Hepatic stellate cell (primary cell): ENCODE measurements at regions not wholly inside any gene's neighbourhood (a gene's known extent, or its start where the extent isn't known, plus 50 kb on each side); places are given as distances from the start of the nearest gene placed in this dataset.
"Not testable (repeated sequence)": the region's sequence is repeated elsewhere in the genome, so short reads cannot be mapped to it uniquely, and the experiment has no call there.

Source experiments
- DNase-seq: peaks from one replicate; pipeline ENCODE4 v3.0.0; 2011; ENCODE audit warnings: low spot score

GRCh38 chr16:58963479-58963878 is 229.4 kb upstream of the GOT2 start:
- no peak for DNase-seq

GRCh38 chr16:58962811-58963210 is 228.7 kb upstream of the GOT2 start:
- no peak for DNase-seq

GRCh38 chr16:58960484-58960883 is 226.4 kb upstream of the GOT2 start:
- no peak for DNase-seq

GRCh38 chr16:58960034-58960433 is 225.9 kb upstream of the GOT2 start:
- no peak for DNase-seq

DNA sequence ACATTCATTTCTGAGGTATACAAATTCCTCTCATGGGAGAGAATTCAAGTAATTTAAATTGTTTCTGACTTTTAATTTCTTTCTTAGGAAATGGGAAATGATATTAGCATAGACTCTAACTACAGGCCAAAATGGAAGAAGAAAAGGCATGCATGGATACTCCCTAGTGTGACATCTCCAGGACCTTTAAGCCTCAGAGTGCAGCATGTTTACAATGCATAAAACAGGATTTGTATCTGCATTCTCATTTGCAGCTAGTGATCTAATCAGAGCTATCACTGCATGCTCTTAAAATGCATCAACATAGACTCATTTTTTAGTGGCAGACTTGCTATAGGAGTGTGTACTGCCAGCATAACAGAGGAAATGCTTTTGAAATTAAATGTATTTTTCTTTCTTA is 224.6 kb upstream of the GOT2 start:
- no peak for DNase-seq

- DNase-seq, result no peak
These were observed 214.1 kb upstream of the GOT2 start for GRCh38 chr16:58948244-58948643.

DNA sequence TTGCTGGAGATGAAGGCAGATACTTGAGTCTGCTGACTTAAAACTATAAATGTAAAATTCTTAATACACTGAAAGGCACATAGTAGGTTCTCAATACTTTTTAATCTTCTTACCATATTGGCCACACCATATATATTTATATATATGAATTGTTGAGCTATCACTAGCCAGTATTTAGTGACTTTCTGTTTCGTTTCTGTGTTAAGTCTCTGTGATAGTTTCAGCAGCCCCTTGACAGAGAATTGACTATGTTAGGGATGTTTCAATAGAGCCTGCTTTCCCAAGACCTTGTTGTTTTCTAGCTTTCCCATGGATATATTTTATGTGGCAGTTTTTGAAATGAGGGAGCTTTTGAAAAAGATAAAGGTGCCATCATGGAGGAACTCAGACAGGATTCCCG is 206.5 kb upstream of the GOT2 start:
- DNase-seq, result no peak

GRCh38 chr16:58938811-58939210 is 204.7 kb upstream of the GOT2 start:
- no peak for DNase-seq

- DNase-seq, result no peak
These were observed 203.5 kb upstream of the GOT2 start for GRCh38 chr16:58937661-58938060.

DNA sequence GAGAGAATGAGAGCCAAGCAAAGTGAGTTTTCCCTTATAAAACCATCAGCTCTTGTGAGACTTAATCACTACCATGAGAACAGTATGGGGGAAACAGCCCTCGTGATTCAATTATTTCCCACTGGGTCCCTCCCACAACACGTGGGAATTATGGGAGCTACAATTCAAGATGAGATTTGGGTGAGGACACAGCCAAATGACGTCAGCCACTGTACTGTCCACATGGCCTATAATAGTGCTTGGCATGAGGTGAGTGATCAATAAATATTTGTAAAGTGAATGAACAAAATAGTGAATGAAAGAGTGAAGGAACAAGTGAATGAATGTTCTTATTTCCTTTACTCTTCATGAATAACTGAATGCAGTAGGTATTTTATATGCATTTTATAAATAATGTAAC is 199.1 kb upstream of the GOT2 start:
- DNase-seq, result no peak

DNA sequence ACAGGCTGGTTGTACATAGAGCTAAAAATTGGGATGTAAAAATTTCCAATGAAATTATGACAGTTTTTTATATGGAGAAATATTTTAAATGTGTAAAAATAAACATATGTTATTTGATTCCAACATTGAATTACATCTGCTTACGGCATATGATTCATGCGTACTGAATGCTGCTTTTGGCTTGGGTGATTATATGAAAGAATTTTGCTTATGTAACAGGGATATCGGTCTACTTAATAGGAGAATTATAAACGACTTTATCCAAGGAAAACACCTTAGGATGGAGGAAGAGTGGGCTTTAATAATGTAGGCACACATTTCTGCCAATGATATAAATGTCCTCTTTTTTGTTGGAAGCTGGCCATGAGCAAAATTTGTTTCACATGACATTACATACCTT is 197.3 kb upstream of the GOT2 start:
- no peak for DNase-seq

- no peak for DNase-seq
These were observed 189.0 kb upstream of the GOT2 start for GRCh38 chr16:58923094-58923493.

GRCh38 chr16:58913456-58913855 is 179.3 kb upstream of the GOT2 start:
- no peak for DNase-seq

DNA sequence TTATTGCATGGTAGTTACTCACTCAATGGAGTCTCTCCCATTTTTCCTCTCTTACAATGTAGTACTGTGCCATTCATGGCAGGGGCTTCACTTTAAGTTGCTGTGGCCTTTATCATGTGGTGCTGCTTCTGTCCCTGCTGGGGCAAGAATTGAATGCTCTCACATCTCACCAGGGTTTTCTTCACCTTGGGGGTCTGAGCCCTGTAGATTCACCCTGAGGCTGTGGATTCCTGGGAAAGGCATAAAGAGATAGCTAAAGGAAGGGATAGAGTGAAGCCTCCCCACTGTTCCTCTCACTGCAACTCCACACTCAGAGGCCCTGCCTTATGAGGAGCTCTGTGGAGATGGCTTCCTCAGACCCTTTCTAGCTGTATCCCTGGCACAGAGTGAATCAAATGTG is 178.5 kb upstream of the GOT2 start:
- DNase-seq, result no peak

DNA sequence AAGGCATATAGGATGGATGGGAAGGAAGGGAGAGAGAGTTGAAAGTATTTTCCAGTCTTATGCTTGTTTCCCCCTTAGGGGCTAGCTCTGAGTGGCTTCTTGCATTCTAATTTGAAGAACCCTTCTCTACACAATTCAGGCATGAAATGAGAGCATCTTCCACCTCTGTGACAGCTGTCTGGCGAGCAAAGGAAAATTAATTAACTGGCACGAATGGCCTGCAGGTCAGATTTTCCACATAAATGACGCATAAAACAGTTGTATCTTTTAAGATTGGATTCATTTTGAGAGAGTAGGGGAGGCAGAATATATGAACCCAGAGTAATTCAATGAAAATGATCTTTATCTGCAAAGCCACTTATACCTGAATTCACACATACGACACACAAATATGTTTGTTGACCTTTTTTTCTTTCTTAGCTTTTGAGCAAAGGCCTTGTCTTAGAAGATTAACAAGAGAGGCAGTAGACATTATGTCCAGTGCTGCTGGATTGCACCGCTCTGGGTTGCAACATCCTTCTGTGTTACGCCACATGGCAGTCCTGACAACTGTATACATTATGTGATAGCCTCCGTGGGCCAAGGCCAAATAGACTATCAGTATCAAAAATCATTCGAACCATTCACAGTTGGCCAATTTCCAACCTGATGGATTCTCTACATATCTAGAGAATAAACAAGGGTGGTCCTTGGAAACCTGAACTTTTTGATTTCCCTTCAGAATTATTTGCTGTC is 173.0 kb upstream of the GOT2 start:
- no peak for DNase-seq

GRCh38 chr16:58904291-58904690 is 170.2 kb upstream of the GOT2 start:
- DNase-seq, result no peak

- no peak for DNase-seq
These were observed 155.4 kb upstream of the GOT2 start for GRCh38 chr16:58889516-58889915.

DNA sequence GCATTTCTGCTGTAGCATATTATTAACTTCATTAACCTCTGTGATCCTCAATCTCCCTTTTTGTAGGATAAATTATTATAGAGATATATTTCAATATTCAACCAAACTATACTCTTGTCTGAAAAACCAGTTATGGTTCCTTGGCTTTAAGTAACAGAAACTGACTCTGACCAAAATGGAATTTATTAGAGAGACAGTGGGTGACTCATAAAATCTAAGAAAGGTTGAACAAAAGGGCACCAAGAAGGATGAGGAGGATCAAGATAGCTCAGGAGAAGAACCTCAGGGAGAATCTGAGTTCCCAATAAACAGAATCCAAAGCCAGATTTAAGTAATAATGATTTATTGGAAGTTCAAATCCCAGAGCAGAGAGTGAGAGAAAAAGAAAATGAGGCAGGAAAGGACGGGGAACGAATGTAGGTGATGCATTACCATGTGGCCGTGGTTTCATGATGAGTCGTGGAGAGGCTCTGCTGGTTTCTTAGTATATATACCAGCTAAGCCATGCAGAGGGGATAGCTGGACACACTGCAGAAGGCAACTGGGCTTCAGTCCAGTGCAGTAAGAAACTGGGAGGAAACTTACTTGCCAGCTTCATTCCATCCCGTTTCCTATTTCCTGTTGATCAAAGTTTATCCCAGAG is 151.5 kb upstream of the GOT2 start:
- DNase-seq, result no peak

DNA sequence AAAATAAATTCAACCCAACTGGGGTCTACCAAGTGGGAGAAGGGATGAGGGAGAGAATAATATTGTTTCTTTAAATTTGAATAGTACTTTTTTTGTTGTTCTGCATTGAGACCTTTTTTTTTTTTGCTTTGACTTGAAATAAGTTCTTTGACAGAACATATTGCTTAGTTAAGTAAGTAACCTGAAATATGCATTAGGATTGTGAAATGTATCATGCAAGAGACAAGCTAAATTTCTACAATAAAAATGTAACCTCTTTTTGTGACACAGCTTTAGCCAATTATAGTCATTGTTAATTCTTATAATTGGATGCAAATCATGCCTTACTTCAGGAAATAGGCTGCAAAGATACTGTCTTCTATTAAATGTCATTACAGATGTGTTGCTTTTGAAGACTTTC is 150.0 kb upstream of the GOT2 start:
- DNase-seq, result no peak

DNA sequence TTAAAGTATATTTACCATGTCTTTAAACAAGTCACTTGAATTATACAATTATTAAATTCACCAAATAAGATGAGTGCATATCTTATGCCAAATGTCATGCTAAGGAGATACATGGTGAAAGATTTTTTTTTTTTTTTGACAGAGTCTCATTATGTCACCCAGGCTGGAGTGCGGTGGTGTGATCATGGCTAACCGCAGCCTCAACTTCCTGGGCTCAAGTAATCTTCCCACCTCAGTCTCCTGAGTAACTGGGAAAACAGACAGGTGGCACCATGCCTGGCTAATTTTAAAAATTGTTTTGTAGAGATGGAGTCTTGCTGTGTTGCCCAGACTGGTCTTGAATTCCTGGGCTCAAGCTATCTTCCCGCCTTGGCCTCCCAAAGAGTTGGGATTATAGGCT is 149.0 kb upstream of the GOT2 start:
- no peak for DNase-seq

DNA sequence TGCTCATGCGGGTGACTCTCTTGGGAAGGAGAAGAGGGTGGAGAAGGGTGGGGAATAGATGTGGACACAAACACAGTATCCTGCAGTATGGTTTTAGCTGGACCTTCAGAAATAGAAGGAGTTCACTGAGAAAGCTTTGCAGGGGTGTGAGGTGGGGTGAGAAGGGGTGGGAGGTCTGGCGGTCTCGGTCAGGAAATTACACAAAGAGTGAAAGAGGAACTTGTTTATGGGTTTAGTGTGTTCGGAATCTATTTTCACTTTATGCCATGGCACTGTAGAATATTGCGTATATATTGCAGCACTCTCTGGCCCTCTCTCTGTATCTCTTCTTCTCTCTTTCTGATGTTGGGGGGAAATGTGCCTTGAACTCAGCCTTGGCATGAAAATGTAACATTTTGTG is 148.2 kb upstream of the GOT2 start:
- no peak for DNase-seq

- DNase-seq, result not testable (repeated sequence)
These were observed 144.5 kb upstream of the GOT2 start for GRCh38 chr16:58878641-58879040.

GRCh38 chr16:58866935-58867334 is 132.8 kb upstream of the GOT2 start:
- DNase-seq, result no peak

DNA sequence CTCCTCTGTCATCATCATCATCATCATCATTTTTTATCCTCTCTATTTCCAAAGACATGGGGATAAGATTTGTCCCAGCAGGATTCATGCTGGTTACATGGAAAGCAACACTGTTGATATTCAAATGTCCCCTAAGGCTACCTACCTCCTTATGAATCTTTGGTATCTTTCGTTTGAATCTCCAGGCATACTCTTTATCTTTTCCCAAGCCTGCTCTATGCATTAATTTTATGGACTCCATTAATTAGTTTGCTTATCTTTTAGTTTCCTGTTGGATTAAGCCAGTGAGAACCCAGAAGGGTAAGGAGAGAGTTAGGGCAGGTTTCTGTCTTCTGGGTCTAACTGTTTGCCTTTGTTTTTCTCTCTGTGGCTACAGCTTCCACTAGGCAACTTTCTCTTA is 129.6 kb upstream of the GOT2 start:
- no peak for DNase-seq
